ENCODE measurements at regions not wholly inside any gene's neighbourhood (a gene's known extent, or its start where the extent isn't known, plus 50 kb on each side); places are given as distances from the start of the nearest gene placed in this dataset.

DNA sequence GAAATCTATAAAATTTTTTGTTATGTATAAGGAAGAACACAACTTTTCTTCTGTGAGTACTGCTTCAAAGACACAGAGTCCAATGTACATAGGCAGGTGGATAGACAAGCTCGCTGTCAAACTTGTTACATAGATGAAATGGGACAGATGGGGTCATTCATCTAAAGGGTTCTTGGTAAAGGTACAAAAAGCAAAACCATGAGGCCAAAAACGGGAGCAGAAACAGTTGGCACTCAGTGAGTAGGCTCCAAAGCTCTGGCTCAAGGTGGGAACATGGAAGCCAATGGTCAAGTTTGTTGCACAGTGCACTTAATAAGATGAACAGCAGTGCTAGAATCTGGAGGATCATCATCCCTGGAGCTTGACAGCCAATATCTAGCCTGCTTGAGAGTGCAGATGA lies 979.0 kb upstream of the EEF2KMT start:
- H3K9me3 ChIP-seq (ENCODE audit: low read length) = no peaks in the 10 kb centered on the region
- no peak overlapping the region for H2AFZ ChIP-seq (ENCODE audit: low read length)
- H3K27ac ChIP-seq (ENCODE audit: low read depth, low read length, poor library complexity, severe bottlenecking) = no peak overlapping the region
- H3K4me2 ChIP-seq (ENCODE audit: low read length) = no peak overlapping the region
- no peaks in the 10 kb centered on the region for H4K20me1 ChIP-seq (ENCODE audit: insufficient read depth, low read length)
- H3K4me3 ChIP-seq (ENCODE audit: low read depth, low read length, poor library complexity, severe bottlenecking) = no peak overlapping the region
- no peaks in the 10 kb centered on the region for H3K4me1 ChIP-seq (ENCODE audit: insufficient read depth, low read length, poor library complexity, severe bottlenecking)
- no TSS peak for BruUV-seq (replicated peaks)
- TF ChIP-seq, protein P1, sequence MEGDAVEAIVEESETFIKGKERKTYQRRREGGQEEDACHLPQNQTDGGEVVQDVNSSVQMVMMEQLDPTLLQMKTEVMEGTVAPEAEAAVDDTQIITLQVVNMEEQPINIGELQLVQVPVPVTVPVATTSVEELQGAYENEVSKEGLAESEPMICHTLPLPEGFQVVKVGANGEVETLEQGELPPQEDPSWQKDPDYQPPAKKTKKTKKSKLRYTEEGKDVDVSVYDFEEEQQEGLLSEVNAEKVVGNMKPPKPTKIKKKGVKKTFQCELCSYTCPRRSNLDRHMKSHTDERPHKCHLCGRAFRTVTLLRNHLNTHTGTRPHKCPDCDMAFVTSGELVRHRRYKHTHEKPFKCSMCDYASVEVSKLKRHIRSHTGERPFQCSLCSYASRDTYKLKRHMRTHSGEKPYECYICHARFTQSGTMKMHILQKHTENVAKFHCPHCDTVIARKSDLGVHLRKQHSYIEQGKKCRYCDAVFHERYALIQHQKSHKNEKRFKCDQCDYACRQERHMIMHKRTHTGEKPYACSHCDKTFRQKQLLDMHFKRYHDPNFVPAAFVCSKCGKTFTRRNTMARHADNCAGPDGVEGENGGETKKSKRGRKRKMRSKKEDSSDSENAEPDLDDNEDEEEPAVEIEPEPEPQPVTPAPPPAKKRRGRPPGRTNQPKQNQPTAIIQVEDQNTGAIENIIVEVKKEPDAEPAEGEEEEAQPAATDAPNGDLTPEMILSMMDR (conservative IDR thresholded peaks at IDR 0.05; ENCODE audit: low read length) = no peak
- TF ChIP-seq EZH2phosphoT487 (IDR thresholded peaks at IDR 0.05; ENCODE audit: borderline replicate concordance, low read depth, low read length) = no peak
- no peaks in the 10 kb centered on the region for H3K9me2 ChIP-seq (ENCODE audit: insufficient read depth, low read length)
- intact Hi-C loops (cut with micrococcal nuclease; ENCODE audit: unreplicated experiment) = no loop called here
- DNase-seq (ENCODE audit: low spot score) = no peak
- H3K79me2 ChIP-seq (ENCODE audit: insufficient read depth, low read depth, low read length) = no peaks in the 10 kb centered on the region
- CTCF ChIA-PET (ENCODE audit: unreplicated experiment) = no interaction called here
- H3K36me3 ChIP-seq (ENCODE audit: insufficient read depth, low read length) = no peaks in the 10 kb centered on the region
- POLR2A ChIA-PET = no interaction called here

DNA sequence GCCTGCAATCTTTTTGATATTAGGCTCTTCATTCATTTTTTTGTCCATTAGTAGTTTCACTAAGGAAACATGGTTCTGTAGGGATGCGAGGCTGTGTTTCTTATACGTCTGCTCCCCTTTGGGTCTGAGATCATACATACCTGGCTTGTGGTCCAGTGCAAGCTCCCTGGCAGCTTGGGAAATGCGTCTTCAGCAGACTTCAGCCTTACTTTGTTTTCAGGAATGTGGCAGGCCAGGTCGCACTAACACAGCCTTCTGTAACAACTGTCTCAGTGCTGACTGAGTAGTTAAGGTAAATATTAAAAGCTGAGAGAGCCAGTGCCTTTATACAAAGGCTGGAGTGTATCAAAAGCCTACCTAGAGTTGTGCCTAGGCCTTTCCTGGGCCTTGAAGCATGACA lies 970.5 kb upstream of the EEF2KMT start:
- no peak overlapping the region for H3K4me3 ChIP-seq (ENCODE audit: low read depth, low read length, poor library complexity, severe bottlenecking)
- CTCF ChIA-PET (ENCODE audit: unreplicated experiment) = no interaction called here
- DNase-seq (ENCODE audit: low spot score) = no peak
- no peaks in the 10 kb centered on the region for H3K9me2 ChIP-seq (ENCODE audit: insufficient read depth, low read length)
- H4K20me1 ChIP-seq (ENCODE audit: insufficient read depth, low read length) = no peaks in the 10 kb centered on the region
- no TSS peak for BruUV-seq (replicated peaks)
- H3K27ac ChIP-seq (ENCODE audit: low read depth, low read length, poor library complexity, severe bottlenecking) = no peak overlapping the region
- no peaks in the 10 kb centered on the region for H3K79me2 ChIP-seq (ENCODE audit: insufficient read depth, low read depth, low read length)
- intact Hi-C loops (cut with micrococcal nuclease; ENCODE audit: unreplicated experiment) = no loop called here
- H3K4me1 ChIP-seq (ENCODE audit: insufficient read depth, low read length, poor library complexity, severe bottlenecking) = no peaks in the 10 kb centered on the region
- no peak for TF ChIP-seq EZH2phosphoT487 (IDR thresholded peaks at IDR 0.05; ENCODE audit: borderline replicate concordance, low read depth, low read length)
- TF ChIP-seq, protein P1 (conservative IDR thresholded peaks at IDR 0.05; ENCODE audit: low read length) = no peak
- H3K9me3 ChIP-seq (ENCODE audit: low read length) = no peaks in the 10 kb centered on the region
- H2AFZ ChIP-seq (ENCODE audit: low read length) = no peak overlapping the region
- H3K4me2 ChIP-seq (ENCODE audit: low read length) = no peak overlapping the region
- POLR2A ChIA-PET = no interaction called here
- no peaks in the 10 kb centered on the region for H3K36me3 ChIP-seq (ENCODE audit: insufficient read depth, low read length)

DNA sequence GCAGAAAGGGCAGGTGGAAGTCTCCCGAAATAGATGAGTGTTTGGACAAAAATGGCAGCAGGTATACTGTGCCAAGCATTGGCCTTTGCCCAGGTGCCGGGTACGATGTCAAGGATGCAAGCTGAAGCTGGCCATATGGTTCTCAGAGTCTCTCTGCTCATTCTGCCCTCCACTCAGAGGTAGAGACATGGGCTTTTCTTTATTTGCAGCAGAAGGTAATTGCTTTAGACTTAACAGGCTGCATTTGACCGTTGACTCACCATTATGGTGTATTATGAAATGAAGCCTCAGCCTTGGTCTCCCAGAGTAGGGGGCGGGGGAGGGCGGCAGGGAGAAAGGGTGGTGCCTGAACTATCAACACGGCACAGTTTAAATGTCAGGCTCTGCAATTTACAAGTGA lies 969.1 kb upstream of the EEF2KMT start:
- Histone ChIP-seq H2AFZ (ENCODE audit: low read length) (no peak overlapping the region), H3K4me3 (ENCODE audit: low read depth, low read length, poor library complexity, severe bottlenecking) (no peak overlapping the region), H3K9me2 (ENCODE audit: insufficient read depth, low read length) (no peaks in the 10 kb centered on the region), H3K9me3 (ENCODE audit: low read length) (no peaks in the 10 kb centered on the region), H4K20me1 (ENCODE audit: insufficient read depth, low read length) (no peaks in the 10 kb centered on the region), H3K4me2 (ENCODE audit: low read length) (no peak overlapping the region), H3K4me1 (ENCODE audit: insufficient read depth, low read length, poor library complexity, severe bottlenecking) (no peaks in the 10 kb centered on the region), H3K36me3 (ENCODE audit: insufficient read depth, low read length) (no peaks in the 10 kb centered on the region), H3K79me2 (ENCODE audit: insufficient read depth, low read depth, low read length) (no peaks in the 10 kb centered on the region), H3K27ac (ENCODE audit: low read depth, low read length, poor library complexity, severe bottlenecking) (no peak overlapping the region)
- no peak for TF ChIP-seq EZH2phosphoT487 (IDR thresholded peaks at IDR 0.05; ENCODE audit: borderline replicate concordance, low read depth, low read length)
- POLR2A ChIA-PET = no interaction called here
- intact Hi-C loops (cut with micrococcal nuclease; ENCODE audit: unreplicated experiment) = no loop called here
- no peak for DNase-seq (ENCODE audit: low spot score)
- BruUV-seq (replicated peaks) = no TSS peak
- CTCF ChIA-PET (ENCODE audit: unreplicated experiment) = no interaction called here
